Caki2 (cell line): ENCODE measurements at regions not wholly inside any gene's neighbourhood (a gene's known extent, or its start where the extent isn't known, plus 50 kb on each side); places are given as distances from the start of the nearest gene placed in this dataset.

ENCODE experiments used
- DNase-seq: peaks from one replicate; pipeline ENCODE4 v3.0.0-alpha.2; 2015; ENCODE audit warnings: low read depth
- in situ Hi-C: cut with HindIII; loops from 2 replicates; pipeline ENCODE4 v1.10.0; 2016; ENCODE audit warnings: low sequenced_read_pairs, low pct_unique_long_range_greater_than_20kb, mixed read lengths

GRCh38 chr6:63436356-63436755 is 116.6 kb upstream of the LGSN start:
- DNase-seq: no peak
- in situ Hi-C loops: no loop called here

GRCh38 chr6:63437058-63437457 is 117.3 kb upstream of the LGSN start:
- no peak for DNase-seq
- in situ Hi-C loops: no loop called here

- DNase-seq: no peak
- in situ Hi-C loops: no loop called here
Observed at GRCh38 chr6:63440057-63440456, 120.3 kb upstream of the LGSN start.

- DNase-seq: no peak
Observed at GRCh38 chr6:63440594-63440993, 120.8 kb upstream of the LGSN start.

GRCh38 chr6:63441266-63441956 is 121.6 kb upstream of the LGSN start:
- DNase-seq: no peak
- in situ Hi-C loops: no loop called here

More at GRCh38 chr6:63440594-63440993, 120.8 kb upstream of the LGSN start:
- in situ Hi-C loops: no loop called here

GRCh38 chr6:63442870-63443269 is 123.1 kb upstream of the LGSN start:
- in situ Hi-C loops: no loop called here
- DNase-seq: no peak

- in situ Hi-C loops: no loop called here
Observed at GRCh38 chr6:63444768-63445167, 125.0 kb upstream of the LGSN start.

GRCh38 chr6:63446405-63446804 is 125.9 kb upstream of the LOC128125822 start:
- in situ Hi-C loops: no loop called here
- no peak for DNase-seq

More at GRCh38 chr6:63444768-63445167, 125.0 kb upstream of the LGSN start:
- DNase-seq: no peak

GRCh38 chr6:63447134-63447533 is 125.1 kb upstream of the LOC128125822 start:
- DNase-seq: no peak
- in situ Hi-C loops: no loop called here

GRCh38 chr6:63448229-63448628 is 124.1 kb upstream of the LOC128125822 start:
- no peak for DNase-seq
- in situ Hi-C loops: no loop called here

GRCh38 chr6:63449714-63450113 is 122.6 kb upstream of the LOC128125822 start:
- DNase-seq: no peak

GRCh38 chr6:63451238-63451637 is 121.0 kb upstream of the LOC128125822 start:
- in situ Hi-C loops: no loop called here
- no peak for DNase-seq

More at GRCh38 chr6:63449714-63450113, 122.6 kb upstream of the LOC128125822 start:
- in situ Hi-C loops: no loop called here

GRCh38 chr6:63452125-63452524 is 120.2 kb upstream of the LOC128125822 start:
- no peak for DNase-seq
- in situ Hi-C loops: no loop called here

GRCh38 chr6:63456734-63457133 is 115.5 kb upstream of the LOC128125822 start:
- in situ Hi-C loops: no loop called here
- no peak for DNase-seq

GRCh38 chr6:63458480-63459115 is 113.7 kb upstream of the LOC128125822 start:
- DNase-seq: peak; percentile 61
- in situ Hi-C loops: no loop called here

- no peak for DNase-seq
- in situ Hi-C loops: no loop called here
Observed at GRCh38 chr6:63459814-63460213, 112.5 kb upstream of the LOC128125822 start.

- DNase-seq: no peak
- in situ Hi-C loops: no loop called here
Observed at GRCh38 chr6:63460971-63461370, 111.3 kb upstream of the LOC128125822 start.

- no peak for DNase-seq
- in situ Hi-C loops: no loop called here
Observed at GRCh38 chr6:63464060-63464459, 108.2 kb upstream of the LOC128125822 start.

- no peak for DNase-seq
- in situ Hi-C loops: no loop called here
Observed at GRCh38 chr6:63465750-63466149, 106.5 kb upstream of the LOC128125822 start.

- no peak for DNase-seq
- in situ Hi-C loops: no loop called here
Observed at GRCh38 chr6:63466242-63466733, 106.0 kb upstream of the LOC128125822 start.
